MM.1S (cell line): ENCODE measurements at regions not wholly inside any gene's neighbourhood (a gene's known extent, or its start where the extent isn't known, plus 50 kb on each side); places are given as distances from the start of the nearest gene placed in this dataset.

ENCODE experiments used
- DNase-seq: peaks from one replicate; pipeline ENCODE4 v3.0.0-alpha.2; 2015
- H2AFZ ChIP-seq: fragments of 300-600 bp; sonication (generic); 2 replicates; pipeline ENCODE4 v1.6.0; 2016; ENCODE audit warnings: antibody characterized with exemption, low read length
- H3F3A ChIP-seq: fragments of 300-600 bp; sonication (generic); 2 replicates; pipeline ENCODE4 v1.6.1; 2016; ENCODE audit warnings: mild to moderate bottlenecking, antibody characterized with exemption, low read length, moderate library complexity, mixed read lengths; ENCODE audit not compliant: insufficient read depth
- H3K27ac ChIP-seq: fragments of 300-600 bp; sonication (generic); 2 replicates; pipeline ENCODE4 v1.5.1; 2016; ENCODE audit warnings: mild to moderate bottlenecking, low read length
- H3K27me3 ChIP-seq: fragments of 300-600 bp; sonication (generic); replicated peaks from 2 replicates; pipeline ENCODE4 v1.6.0; 2016; ENCODE audit warnings: low read length; ENCODE audit not compliant: insufficient read depth
- H3K36me3 ChIP-seq: fragments of 300-600 bp; sonication (generic); replicated peaks from 2 replicates; pipeline ENCODE4 v1.6.1; 2016; ENCODE audit warnings: mild to moderate bottlenecking, low read length, mixed read lengths; ENCODE audit not compliant: insufficient read depth
- H3K4me1 ChIP-seq: fragments of 300-600 bp; sonication (generic); 2 replicates; pipeline ENCODE4 v1.6.1; 2016; ENCODE audit warnings: low read length, mixed read lengths
- H3K4me2 ChIP-seq: fragments of 300-600 bp; sonication (generic); 2 replicates; pipeline ENCODE4 v1.6.0; 2016; ENCODE audit warnings: low read depth, low read length
- H3K4me3 ChIP-seq: fragments of 300-600 bp; sonication (generic); 2 replicates; pipeline ENCODE4 v1.5.1; 2016; ENCODE audit warnings: low read length, mixed read lengths
- H3K79me2 ChIP-seq: fragments of 300-600 bp; sonication (generic); 2 replicates; pipeline ENCODE4 v1.6.1; 2016; ENCODE audit warnings: mixed run types, low read length, mixed read lengths
- H3K9ac ChIP-seq: fragments of 300-600 bp; sonication (generic); 2 replicates; pipeline ENCODE4 v1.6.1; 2016; ENCODE audit warnings: low read length, mixed read lengths
- H3K9me2 ChIP-seq: fragments of 300-600 bp; sonication (generic); replicated peaks from 2 replicates; pipeline ENCODE4 v1.6.1; 2016; ENCODE audit warnings: mild to moderate bottlenecking, low read length, mixed read lengths; ENCODE audit not compliant: insufficient read depth
- H3K9me3 ChIP-seq: fragments of 300-600 bp; sonication (generic); replicated peaks from 2 replicates; pipeline ENCODE4 v1.6.1; 2016; ENCODE audit warnings: mild to moderate bottlenecking, low read length, mixed read lengths; ENCODE audit not compliant: insufficient read depth
- H4K20me1 ChIP-seq: fragments of 300-600 bp; sonication (generic); 2 replicates; pipeline ENCODE4 v1.6.1; 2016; ENCODE audit warnings: mild to moderate bottlenecking, low read length, moderate library complexity, mixed read lengths; ENCODE audit not compliant: insufficient read depth
- CTCF ChIP-seq: fragments of 300-600 bp; sonication (generic); IDR thresholded peaks from 2 replicates; pipeline ENCODE4 v1.5.1; 2016; ENCODE audit warnings: antibody characterized with exemption, low read length, mixed read lengths
- EZH2 ChIP-seq: fragments of 300-600 bp; sonication (generic); optimal IDR thresholded peaks from 2 replicates; pipeline ENCODE3; 2017; ENCODE audit warnings: low read depth, mild to moderate bottlenecking, antibody characterized with exemption, low read length, mixed read lengths
- EZH2phosphoT487 ChIP-seq: fragments of 300-600 bp; sonication (generic); IDR thresholded peaks from 2 replicates; pipeline ENCODE4 v1.6.1; 2018; ENCODE audit warnings: antibody characterized with exemption, low read length

GRCh38 chr15:70362350-70362749 is 264.6 kb upstream of the TLE3 start:
- Histone ChIP-seq H3K9me2 (no peaks in the 10 kb centered on the region), H3K4me2 (no peak overlapping the region), H3K4me3 (no peak overlapping the region), H3K9me3 (no peaks in the 10 kb centered on the region), H3K36me3 (no peaks in the 10 kb centered on the region), H3K4me1 (no peaks in the 10 kb centered on the region; the same call in 1 of the 2 replicates), H3K27ac (no peak overlapping the region), H3K27me3 (no peaks in the 10 kb centered on the region), H3F3A (no peaks in the 10 kb centered on the region), H2AFZ (no peak overlapping the region), H4K20me1 (no peaks in the 10 kb centered on the region), H3K9ac (no peak overlapping the region), H3K79me2 (no peaks in the 10 kb centered on the region)
- TF ChIP-seq CTCF (no peak), EZH2phosphoT487 (no peak), EZH2 (no peak)
- DNase-seq, result no peak

- Histone ChIP-seq H3K4me3 (no peak overlapping the region), H3K9me2 (no peaks in the 10 kb centered on the region), H2AFZ (no peak overlapping the region), H3K27ac (no peak overlapping the region), H3F3A (no peaks in the 10 kb centered on the region), H3K79me2 (no peaks in the 10 kb centered on the region), H3K4me1 (no peaks in the 10 kb centered on the region; the same call in 1 of the 2 replicates), H3K4me2 (no peak overlapping the region), H3K27me3 (no peaks in the 10 kb centered on the region), H3K9ac (no peak overlapping the region), H4K20me1 (no peaks in the 10 kb centered on the region), H3K9me3 (no peaks in the 10 kb centered on the region), H3K36me3 (no peaks in the 10 kb centered on the region)
- no peak for DNase-seq
- TF ChIP-seq CTCF, result no peak
- no peak for TF ChIP-seq EZH2
Observed at GRCh38 chr15:70361891-70362290, 264.2 kb upstream of the TLE3 start.

- H2AFZ ChIP-seq, result no peak overlapping the region
- H3K27ac ChIP-seq, result no peak overlapping the region
- no peaks in the 10 kb centered on the region; the same call in 1 of the 2 replicates for H3K4me1 ChIP-seq
- H3K9me2 ChIP-seq, result no peaks in the 10 kb centered on the region
- H3F3A ChIP-seq, result no peaks in the 10 kb centered on the region
- no peaks in the 10 kb centered on the region for H3K36me3 ChIP-seq
- no peaks in the 10 kb centered on the region for H3K9me3 ChIP-seq
- H3K4me3 ChIP-seq, result no peak overlapping the region
- H3K4me2 ChIP-seq, result no peak overlapping the region
- no peak overlapping the region for H3K9ac ChIP-seq
- no peaks in the 10 kb centered on the region for H3K79me2 ChIP-seq
- no peak for DNase-seq
- no peak for TF ChIP-seq EZH2phosphoT487
- TF ChIP-seq EZH2, result no peak
- no peak for TF ChIP-seq CTCF
- no peaks in the 10 kb centered on the region for H4K20me1 ChIP-seq
- no peaks in the 10 kb centered on the region for H3K27me3 ChIP-seq
Observed at GRCh38 chr15:70361106-70361505, 263.4 kb upstream of the TLE3 start.
